ENCODE measurements at regions not wholly inside any gene's neighbourhood (a gene's known extent, or its start where the extent isn't known, plus 50 kb on each side); places are given as distances from the start of the nearest gene placed in this dataset.
"Not testable (repeated sequence)": the region's sequence is repeated elsewhere in the genome, so short reads cannot be mapped to it uniquely, and the experiment has no call there.

DNA sequence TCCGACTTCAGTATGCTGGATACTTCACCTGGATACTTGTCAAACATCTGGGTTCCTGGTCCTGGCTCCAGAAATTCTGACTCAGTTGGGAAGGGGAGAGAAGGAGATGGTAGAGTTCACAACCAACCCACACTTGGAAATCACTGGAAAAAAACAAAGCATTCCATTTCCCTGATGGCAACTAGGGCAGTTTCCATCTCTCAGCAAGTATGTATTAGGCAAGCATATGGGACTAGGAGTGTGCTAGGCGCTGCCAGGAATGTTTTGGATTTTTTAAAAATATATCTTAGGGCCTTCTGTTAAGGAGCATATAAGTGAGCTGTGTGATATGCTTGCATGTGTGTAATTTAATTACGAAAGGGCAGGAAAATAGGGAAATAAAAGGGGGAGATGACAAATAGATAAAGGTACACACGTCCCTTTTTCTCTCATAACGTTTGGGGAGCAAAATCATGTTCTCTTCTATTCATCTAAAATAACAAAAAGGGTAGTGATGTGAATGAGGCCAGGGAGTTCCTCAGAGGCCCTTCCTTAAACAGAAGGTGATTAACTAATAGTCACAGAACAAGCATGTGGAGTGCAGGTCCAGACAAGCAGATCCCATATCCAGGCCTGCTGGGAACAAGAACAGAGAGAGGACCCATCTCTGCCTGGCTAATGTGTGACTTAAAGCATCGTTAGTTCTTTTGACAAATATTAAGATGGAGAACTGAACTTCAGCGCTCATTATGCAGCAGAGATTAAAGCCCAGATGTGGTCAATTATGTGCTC lies 64.5 kb upstream of the NFE2L3 start:
- peaks cover 0 to 8% of the 10 kb centered on the region in 2 donors for H3K27me3 Mint-ChIP-seq

DNA sequence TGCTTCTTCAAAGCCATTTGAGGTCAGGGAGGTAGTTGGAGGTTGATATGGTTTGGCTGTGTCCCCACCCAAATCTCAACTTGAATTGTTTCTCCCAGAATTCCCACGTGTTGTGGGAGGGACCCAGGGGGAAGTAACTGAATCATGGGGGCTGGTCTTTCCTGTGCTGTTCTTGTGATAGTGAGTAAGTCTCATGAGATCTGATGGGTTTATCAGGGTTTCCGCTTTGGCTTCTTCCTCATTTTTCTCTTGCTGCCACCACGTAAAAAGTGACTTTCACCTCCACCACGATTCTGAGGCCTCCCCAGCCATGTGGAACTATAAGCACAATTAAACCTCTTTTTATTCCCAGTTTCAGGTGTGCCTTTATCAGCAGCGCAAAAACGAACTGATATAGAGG lies 62.5 kb upstream of the NFE2L3 start:
- not testable (repeated sequence) for DNase-seq; H3K9me3 Mint-ChIP-seq; H3K4me3 Mint-ChIP-seq; H3K9me3 ChIP-seq; H3K4me1 ChIP-seq (ENCODE audit: control insufficient read depth in 1 of 2, extremely low read depth in 1 of 2, insufficient read depth in 2 of 2, low read length in 2 of 2); H3K36me3 Mint-ChIP-seq; H3K27me3 Mint-ChIP-seq; H3K27ac ChIP-seq (ENCODE audit: low read length); ATAC-seq (replicated peaks in 1 of 4); H3K4me3 ChIP-seq (ENCODE audit: control insufficient read depth in 1 of 2, extremely low read depth in 1 of 2, low read length in 1 of 2); H3K27ac Mint-ChIP-seq; H3K27me3 ChIP-seq (replicated peaks in 1 of 2; ENCODE audit: control insufficient read depth in 2 of 2, extremely low read depth in 1 of 2, insufficient read depth in 2 of 2, low read length in 1 of 2); H3K36me3 ChIP-seq (ENCODE audit: control insufficient read depth in 2 of 2, extremely low read depth in 1 of 2, insufficient read depth in 1 of 2, low read length in 1 of 2)
- POLR2A ChIA-PET = interaction anchor here in 1 of 2 donors (0.6 to 0.7 kb wide), 2 partner anchors 20 to 106 kb away, joined by 3 read pairs; no protein-coding TSS in a partner anchor
- CTCF ChIA-PET = interaction anchor here (0.5 to 4.3 kb wide), 12 partner anchors 10 to 277 kb away, joined by 3 to 50 read pairs (median 5); no protein-coding TSS in a partner anchor
- H3K4me1 Mint-ChIP-seq = peaks cover 15 to 23% (median 15%) of the 10 kb centered on the region in 3 donors
- WGBS (ENCODE audit: insufficient coverage) = 0% methylated on average over 1 of the region's 6 CpGs

More for the DNA sequence above, 64.5 kb upstream of the NFE2L3 start:
- 100% methylated on average over 3 of the region's 7 CpGs for WGBS (ENCODE audit: insufficient coverage)
- H3K27me3 ChIP-seq (replicated peaks in 1 of 2; ENCODE audit: control insufficient read depth in 2 of 2, extremely low read depth in 1 of 2, insufficient read depth in 2 of 2, low read length in 1 of 2) = peaks cover 0 to 7% of the 10 kb centered on the region in 2 experiments
- no peak for DNase-seq
- ChIA-PET POLR2A (interaction anchor here in 1 of 2 donors (0.6 kb wide), 1 partner anchor 104 kb away, joined by 5 read pairs; no protein-coding TSS in a partner anchor), CTCF (interaction anchor here (0.6 to 4.3 kb wide), 3 partner anchors 20 to 283 kb away, joined by 3 to 46 read pairs (median 3); no protein-coding TSS in a partner anchor)
- H3K4me1 Mint-ChIP-seq = peaks cover 14 to 16% (median 15%) of the 10 kb centered on the region in 3 donors
- H3K4me3 Mint-ChIP-seq = no peak overlapping the region
- H3K27ac Mint-ChIP-seq = no peak overlapping the region
- ATAC-seq (replicated peaks in 1 of 4) = no peak
- no peaks in the 10 kb centered on the region for H3K9me3 Mint-ChIP-seq
- H3K4me1 ChIP-seq (ENCODE audit: control insufficient read depth in 1 of 2, extremely low read depth in 1 of 2, insufficient read depth in 2 of 2, low read length in 2 of 2) = no peaks in the 10 kb centered on the region
- H3K9me3 ChIP-seq = no peaks in the 10 kb centered on the region
- H3K4me3 ChIP-seq (ENCODE audit: control insufficient read depth in 1 of 2, extremely low read depth in 1 of 2, low read length in 1 of 2) = no peak overlapping the region
- H3K36me3 Mint-ChIP-seq = no peaks in the 10 kb centered on the region
- H3K27ac ChIP-seq (ENCODE audit: low read length) = no peak overlapping the region
- no peaks in the 10 kb centered on the region for H3K36me3 ChIP-seq (ENCODE audit: control insufficient read depth in 2 of 2, extremely low read depth in 1 of 2, insufficient read depth in 1 of 2, low read length in 1 of 2)

DNA sequence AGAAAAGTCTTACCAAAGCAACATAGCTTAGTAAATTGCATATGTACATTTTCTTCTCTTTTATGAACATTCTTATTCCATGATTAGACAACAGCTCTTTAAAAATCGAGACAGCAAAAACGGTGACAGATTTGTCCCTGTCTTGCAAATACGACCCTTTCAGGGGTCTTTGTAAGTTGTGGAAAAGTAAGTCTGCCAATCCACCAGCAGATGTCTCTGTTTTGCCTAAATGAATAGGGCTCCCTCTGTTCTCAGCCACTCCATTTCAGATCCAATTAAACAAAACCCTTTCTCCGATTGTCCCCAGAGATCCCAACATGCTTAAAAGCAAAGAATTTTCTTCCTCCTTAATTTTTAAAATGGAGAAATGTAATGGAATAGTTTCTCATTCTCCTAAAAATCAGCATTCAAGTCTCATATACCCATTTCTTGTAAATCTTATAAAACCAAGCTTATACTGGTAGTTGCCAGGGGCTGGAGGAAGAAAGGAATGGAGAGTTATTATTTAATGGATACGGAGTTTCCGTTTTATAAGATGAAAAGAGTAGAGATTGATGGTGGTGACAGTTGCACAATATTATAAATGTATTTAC lies 61.0 kb upstream of the NFE2L3 start:
- DNase-seq (peak in 2 of 35 experiments; percentile 9 to 69), ATAC-seq (replicated peaks in 1 of 4) (peak; percentile 57 to 75 (median 68))
- no peaks in the 10 kb centered on the region for H3K27me3 Mint-ChIP-seq
- H3K27ac ChIP-seq (ENCODE audit: low read length) = no peak overlapping the region
- POLR2A ChIA-PET = interaction anchor here (0.6 to 1.3 kb wide), 4 partner anchors 92 to 254 kb away, joined by 4 to 10 read pairs (median 4); no protein-coding TSS in a partner anchor
- peak overlapping the region in 1 of 3 donors; percentile 6 for H3K4me3 Mint-ChIP-seq
- H3K27ac Mint-ChIP-seq = peak overlapping the region in 1 of 2 donors; percentile 62
- H3K36me3 Mint-ChIP-seq = no peaks in the 10 kb centered on the region
- H3K9me3 ChIP-seq = no peaks in the 10 kb centered on the region
- H3K27me3 ChIP-seq (replicated peaks in 1 of 2; ENCODE audit: control insufficient read depth in 2 of 2, extremely low read depth in 1 of 2, insufficient read depth in 2 of 2, low read length in 1 of 2) = no peaks in the 10 kb centered on the region
- H3K36me3 ChIP-seq (ENCODE audit: control insufficient read depth in 2 of 2, extremely low read depth in 1 of 2, insufficient read depth in 1 of 2, low read length in 1 of 2) = no peaks in the 10 kb centered on the region
- CTCF ChIA-PET = interaction anchor here (0.6 to 4.3 kb wide), 43 partner anchors 11 to 569 kb away, joined by 3 to 50 read pairs (median 5); partner anchors contain the start of gene CBX3 (in 1 of the 2)
- H3K4me3 ChIP-seq (ENCODE audit: control insufficient read depth in 1 of 2, extremely low read depth in 1 of 2, low read length in 1 of 2) = no peak overlapping the region
- WGBS (ENCODE audit: insufficient coverage) = no CpG with 5 or more reads among the region's 6 CpGs
- peaks cover 16 to 26% (median 24%) of the 10 kb centered on the region in 3 donors for H3K4me1 Mint-ChIP-seq
- no peaks in the 10 kb centered on the region for H3K9me3 Mint-ChIP-seq
- H3K4me1 ChIP-seq (ENCODE audit: control insufficient read depth in 1 of 2, extremely low read depth in 1 of 2, insufficient read depth in 2 of 2, low read length in 2 of 2) = no peaks in the 10 kb centered on the region

GRCh38 chr7:26091933-26092332 lies 60.1 kb upstream of the NFE2L3 start:
- WGBS (ENCODE audit: insufficient coverage) = 6% methylated on average over 2 of the region's 4 CpGs
- no peaks in the 10 kb centered on the region for H3K36me3 ChIP-seq (ENCODE audit: control insufficient read depth in 2 of 2, extremely low read depth in 1 of 2, insufficient read depth in 1 of 2, low read length in 1 of 2)
- Mint-ChIP-seq H3K4me3 (no peak overlapping the region), H3K9me3 (no peaks in the 10 kb centered on the region), H3K36me3 (no peaks in the 10 kb centered on the region), H3K27ac (peak overlapping the region; percentile 56 to 72), H3K4me1 (peaks cover 24 to 35% (median 33%) of the 10 kb centered on the region in 3 donors), H3K27me3 (no peaks in the 10 kb centered on the region)
- H3K4me1 ChIP-seq (ENCODE audit: control insufficient read depth in 1 of 2, extremely low read depth in 1 of 2, insufficient read depth in 2 of 2, low read length in 2 of 2) = peaks cover 4 to 9% of the 10 kb centered on the region in 2 experiments
- H3K4me3 ChIP-seq (ENCODE audit: control insufficient read depth in 1 of 2, extremely low read depth in 1 of 2, low read length in 1 of 2) = no peak overlapping the region
- no peaks in the 10 kb centered on the region for H3K27me3 ChIP-seq (replicated peaks in 1 of 2; ENCODE audit: control insufficient read depth in 2 of 2, extremely low read depth in 1 of 2, insufficient read depth in 2 of 2, low read length in 1 of 2)
- H3K9me3 ChIP-seq = no peaks in the 10 kb centered on the region
- ATAC-seq (replicated peaks in 1 of 4) = peak in 2 of 4 experiments; percentile 29 to 49
- ChIA-PET POLR2A (interaction anchor here in 1 of 2 donors (0.5 kb wide), 1 partner anchor 103 kb away, joined by 4 read pairs; no protein-coding TSS in a partner anchor), CTCF (interaction anchor here (1.1 to 4.3 kb wide), 10 partner anchors 8 to 274 kb away, joined by 3 to 50 read pairs (median 10); no protein-coding TSS in a partner anchor)
- peak in 1 of 35 experiments; percentile 35 for DNase-seq
- no peak overlapping the region for H3K27ac ChIP-seq (ENCODE audit: low read length)

DNA sequence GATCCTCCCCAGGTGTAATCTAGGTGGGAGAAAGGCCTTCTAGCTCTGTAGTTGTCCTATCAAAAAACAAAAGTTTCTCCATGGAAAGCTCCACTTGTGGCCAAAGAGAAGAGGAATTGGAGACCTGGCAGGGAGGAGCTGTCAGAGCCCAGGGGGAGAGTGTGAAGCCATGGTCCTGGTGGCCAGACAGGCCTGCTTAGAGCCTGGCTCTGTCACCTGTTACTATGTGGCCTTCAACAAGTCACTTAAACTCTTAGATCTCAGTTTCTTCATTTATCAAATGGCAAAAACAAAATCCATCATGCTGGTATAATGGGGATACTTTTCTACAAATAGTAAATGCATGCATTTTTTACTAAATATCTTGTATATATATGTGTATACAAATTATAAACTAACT lies 59.0 kb upstream of the NFE2L3 start:
- Mint-ChIP-seq H3K4me3 (no peak overlapping the region), H3K36me3 (no peaks in the 10 kb centered on the region), H3K27ac (peak overlapping the region; percentile 54 to 70), H3K9me3 (no peaks in the 10 kb centered on the region), H3K4me1 (peaks cover 35 to 46% (median 44%) of the 10 kb centered on the region in 3 donors), H3K27me3 (no peaks in the 10 kb centered on the region)
- Histone ChIP-seq H3K27ac (ENCODE audit: low read length) (no peak overlapping the region), H3K4me1 (ENCODE audit: control insufficient read depth in 1 of 2, extremely low read depth in 1 of 2, insufficient read depth in 2 of 2, low read length in 2 of 2) (peaks cover 13 to 18% of the 10 kb centered on the region in 2 experiments), H3K36me3 (ENCODE audit: control insufficient read depth in 2 of 2, extremely low read depth in 1 of 2, insufficient read depth in 1 of 2, low read length in 1 of 2) (no peaks in the 10 kb centered on the region), H3K27me3 (replicated peaks in 1 of 2; ENCODE audit: control insufficient read depth in 2 of 2, extremely low read depth in 1 of 2, insufficient read depth in 2 of 2, low read length in 1 of 2) (no peaks in the 10 kb centered on the region), H3K9me3 (no peaks in the 10 kb centered on the region), H3K4me3 (ENCODE audit: control insufficient read depth in 1 of 2, extremely low read depth in 1 of 2, low read length in 1 of 2) (no peak overlapping the region)
- ATAC-seq (replicated peaks in 1 of 4) (no peak), DNase-seq (no peak)
- ChIA-PET CTCF (interaction anchor here (0.6 to 1.3 kb wide), 9 partner anchors 9 to 274 kb away, joined by 3 to 10 read pairs (median 3); no protein-coding TSS in a partner anchor), POLR2A (no interaction called here)

GRCh38 chr7:26096136-26096535 lies 55.9 kb upstream of the NFE2L3 start:
- H3K4me1 Mint-ChIP-seq = peaks cover 48 to 55% (median 49%) of the 10 kb centered on the region in 3 donors
- 100% methylated on average over 1 of the region's 3 CpGs for WGBS (ENCODE audit: insufficient coverage)
- ChIA-PET CTCF (no interaction called here), POLR2A (no interaction called here)
- H3K4me3 ChIP-seq (ENCODE audit: control insufficient read depth in 1 of 2, extremely low read depth in 1 of 2, low read length in 1 of 2) = no peak overlapping the region
- H3K36me3 ChIP-seq (ENCODE audit: control insufficient read depth in 2 of 2, extremely low read depth in 1 of 2, insufficient read depth in 1 of 2, low read length in 1 of 2) = no peaks in the 10 kb centered on the region
- no peaks in the 10 kb centered on the region for H3K9me3 ChIP-seq
- no peaks in the 10 kb centered on the region for H3K27me3 ChIP-seq (replicated peaks in 1 of 2; ENCODE audit: control insufficient read depth in 2 of 2, extremely low read depth in 1 of 2, insufficient read depth in 2 of 2, low read length in 1 of 2)
- DNase-seq = no peak
- H3K27ac Mint-ChIP-seq = peak overlapping the region; percentile 81 to 95
- H3K27me3 Mint-ChIP-seq = no peaks in the 10 kb centered on the region
- H3K4me1 ChIP-seq (ENCODE audit: control insufficient read depth in 1 of 2, extremely low read depth in 1 of 2, insufficient read depth in 2 of 2, low read length in 2 of 2) = peaks cover 35% of the 10 kb centered on the region in 2 experiments
- no peak overlapping the region for H3K4me3 Mint-ChIP-seq
- no peak for ATAC-seq (replicated peaks in 1 of 4)
- H3K9me3 Mint-ChIP-seq = no peaks in the 10 kb centered on the region
- no peaks in the 10 kb centered on the region for H3K36me3 Mint-ChIP-seq
- no peak overlapping the region for H3K27ac ChIP-seq (ENCODE audit: low read length)
